ENCODE measurements at regions not wholly inside any gene's neighbourhood (a gene's known extent, or its start where the extent isn't known, plus 50 kb on each side); places are given as distances from the start of the nearest gene placed in this dataset.

DNA sequence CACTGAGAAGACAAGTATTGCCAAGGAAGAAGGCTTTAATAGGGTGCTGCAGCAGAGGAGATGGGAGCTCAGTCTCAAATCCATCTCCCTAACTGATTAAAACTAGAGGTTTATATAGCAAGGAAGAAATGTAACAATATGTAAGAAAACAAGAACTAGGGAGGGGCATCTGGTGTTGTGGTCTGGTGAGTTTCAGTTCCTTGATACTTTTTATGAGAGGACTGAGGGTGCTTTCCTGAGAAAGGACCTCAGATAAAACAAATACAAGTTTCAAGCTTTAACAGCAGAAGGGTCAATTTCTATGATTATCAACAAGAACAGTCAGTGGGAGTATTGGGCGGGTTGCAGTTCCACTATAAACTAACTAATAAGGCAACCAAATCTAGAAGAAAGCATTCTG is 1967.5 kb downstream of the SUCLG1 start:
- no peak overlapping the region for H3K4me3 ChIP-seq (ENCODE audit: low read depth, low read length)
- TF ChIP-seq, protein P1, sequence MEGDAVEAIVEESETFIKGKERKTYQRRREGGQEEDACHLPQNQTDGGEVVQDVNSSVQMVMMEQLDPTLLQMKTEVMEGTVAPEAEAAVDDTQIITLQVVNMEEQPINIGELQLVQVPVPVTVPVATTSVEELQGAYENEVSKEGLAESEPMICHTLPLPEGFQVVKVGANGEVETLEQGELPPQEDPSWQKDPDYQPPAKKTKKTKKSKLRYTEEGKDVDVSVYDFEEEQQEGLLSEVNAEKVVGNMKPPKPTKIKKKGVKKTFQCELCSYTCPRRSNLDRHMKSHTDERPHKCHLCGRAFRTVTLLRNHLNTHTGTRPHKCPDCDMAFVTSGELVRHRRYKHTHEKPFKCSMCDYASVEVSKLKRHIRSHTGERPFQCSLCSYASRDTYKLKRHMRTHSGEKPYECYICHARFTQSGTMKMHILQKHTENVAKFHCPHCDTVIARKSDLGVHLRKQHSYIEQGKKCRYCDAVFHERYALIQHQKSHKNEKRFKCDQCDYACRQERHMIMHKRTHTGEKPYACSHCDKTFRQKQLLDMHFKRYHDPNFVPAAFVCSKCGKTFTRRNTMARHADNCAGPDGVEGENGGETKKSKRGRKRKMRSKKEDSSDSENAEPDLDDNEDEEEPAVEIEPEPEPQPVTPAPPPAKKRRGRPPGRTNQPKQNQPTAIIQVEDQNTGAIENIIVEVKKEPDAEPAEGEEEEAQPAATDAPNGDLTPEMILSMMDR (IDR thresholded peaks at IDR 0.05; ENCODE audit: low read depth, low read length), result no peak

DNA sequence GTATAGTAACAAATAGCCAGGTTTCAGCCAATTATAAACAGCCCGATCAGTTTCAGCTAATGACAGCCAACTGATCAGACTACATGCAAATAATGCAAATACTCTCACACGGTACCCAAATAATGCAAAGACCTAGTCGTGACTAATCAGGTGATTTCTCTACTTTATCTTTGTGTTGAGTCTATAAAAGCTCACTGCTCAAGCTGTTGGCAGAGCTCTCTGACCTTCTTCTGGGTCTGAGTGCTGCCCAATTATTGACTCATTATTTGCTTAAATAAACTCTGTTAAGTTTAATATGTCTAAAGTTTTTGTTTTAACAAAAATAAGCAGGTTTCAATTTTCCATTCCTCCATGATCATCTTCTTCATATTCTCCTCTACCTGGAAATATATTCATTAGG is 1971.7 kb downstream of the SUCLG1 start:
- H3K4me3 ChIP-seq (ENCODE audit: low read depth, low read length), result no peak overlapping the region
- TF ChIP-seq, protein P1 (IDR thresholded peaks at IDR 0.05; ENCODE audit: low read depth, low read length), result no peak

DNA sequence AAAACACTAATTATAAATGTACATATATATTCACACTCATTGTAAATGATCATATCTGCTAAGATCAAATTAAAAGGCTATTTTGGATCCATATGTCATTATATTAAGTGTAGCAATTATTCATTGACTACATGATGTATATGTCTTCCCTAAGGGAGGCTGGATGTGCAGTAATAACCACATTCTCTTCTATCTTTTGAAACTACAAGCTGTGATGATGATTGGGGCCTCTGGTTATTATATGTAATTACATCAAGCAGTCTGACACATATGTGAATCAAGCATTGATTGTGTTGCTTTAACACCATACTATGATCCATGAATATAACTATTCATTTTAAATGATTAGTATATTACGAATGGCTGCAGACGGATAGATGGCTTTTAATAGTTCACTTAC is 1973.4 kb downstream of the SUCLG1 start:
- no peak overlapping the region for H3K4me3 ChIP-seq (ENCODE audit: low read depth, low read length)
- TF ChIP-seq, protein P1 (IDR thresholded peaks at IDR 0.05; ENCODE audit: low read depth, low read length), result no peak

DNA sequence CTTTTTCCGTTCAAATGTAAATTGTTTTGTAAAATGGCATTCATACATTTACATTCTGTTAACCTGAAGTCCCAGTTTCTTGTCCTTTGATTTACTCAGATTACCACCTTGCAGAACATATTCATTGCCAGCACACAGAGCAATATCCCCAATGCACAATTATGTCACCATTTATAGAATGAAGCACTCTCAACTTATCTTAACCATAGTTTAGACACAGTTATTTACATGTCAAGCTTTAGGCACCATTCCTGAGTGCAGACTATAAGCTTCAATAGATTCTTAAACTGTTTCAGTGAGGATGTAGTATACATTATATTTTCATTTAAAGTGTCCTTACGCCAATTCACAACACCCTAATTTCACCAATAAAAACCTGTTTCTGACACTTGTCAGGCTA is 1977.9 kb downstream of the SUCLG1 start:
- TF ChIP-seq, protein P1 (IDR thresholded peaks at IDR 0.05; ENCODE audit: low read depth, low read length), result no peak
- H3K4me3 ChIP-seq (ENCODE audit: low read depth, low read length), result no peak overlapping the region

DNA sequence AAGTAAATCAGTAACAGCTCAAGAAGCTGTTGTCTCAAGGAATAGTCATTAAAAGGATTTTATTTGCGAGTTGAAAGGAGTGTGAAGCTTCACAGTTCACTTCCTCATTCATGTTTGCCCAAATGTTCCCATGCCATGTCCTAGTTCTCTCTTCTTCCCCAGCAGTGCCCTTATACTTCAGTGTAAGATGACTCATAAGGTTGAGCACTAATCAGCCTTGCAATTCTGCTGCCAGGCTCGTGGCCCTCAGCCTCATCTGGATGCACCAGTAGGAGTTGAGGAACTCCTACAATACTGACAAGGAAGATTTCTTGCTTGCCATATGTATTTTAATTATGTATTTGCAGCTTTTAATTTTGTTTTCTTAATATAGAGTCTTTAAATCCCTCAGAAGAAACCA is 1980.4 kb downstream of the SUCLG1 start:
- TF ChIP-seq, protein P1 (IDR thresholded peaks at IDR 0.05; ENCODE audit: low read depth, low read length), result no peak
- H3K4me3 ChIP-seq (ENCODE audit: low read depth, low read length), result no peak overlapping the region

DNA sequence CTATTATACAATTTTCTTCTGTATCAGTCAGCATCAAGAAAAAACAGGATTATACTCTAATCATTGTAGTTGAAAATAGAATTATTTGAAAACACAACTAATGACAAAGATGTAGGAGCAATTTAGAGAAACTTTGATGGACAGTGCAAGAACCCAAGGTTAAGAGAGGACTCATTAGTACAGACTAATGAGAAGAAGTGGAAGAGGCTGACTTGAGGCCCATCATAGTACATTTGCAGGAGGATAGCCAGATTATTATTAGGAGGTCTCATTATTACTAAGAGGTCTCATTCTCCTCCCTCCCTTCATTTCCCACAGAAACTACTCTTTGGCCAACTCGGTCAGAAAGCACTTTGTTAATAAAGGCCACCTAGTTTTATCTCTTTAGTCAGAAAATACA is 1983.0 kb downstream of the SUCLG1 start:
- no peak overlapping the region for H3K4me3 ChIP-seq (ENCODE audit: low read depth, low read length)
- TF ChIP-seq, protein P1 (IDR thresholded peaks at IDR 0.05; ENCODE audit: low read depth, low read length), result no peak

DNA sequence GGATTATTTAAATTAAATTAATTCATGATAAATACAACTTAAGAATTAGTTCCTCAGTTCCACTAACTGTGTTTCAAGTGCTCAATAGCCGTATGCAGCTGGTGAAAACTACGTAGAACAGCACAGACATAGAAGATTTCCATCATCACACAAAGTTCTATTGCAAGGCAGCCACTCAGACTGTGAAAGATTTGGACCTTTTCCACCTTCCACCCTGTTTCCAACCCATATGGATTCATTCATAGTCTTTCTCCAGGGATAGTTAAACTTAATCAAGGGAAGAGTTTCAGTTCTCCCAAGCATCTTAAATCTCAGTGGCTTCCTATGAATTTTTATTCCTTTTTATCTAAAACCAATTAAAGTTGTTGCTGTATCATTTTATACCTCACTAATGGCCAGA is 2030.8 kb downstream of the SUCLG1 start:
- no peak overlapping the region for H3K4me3 ChIP-seq (ENCODE audit: low read depth, low read length)
- TF ChIP-seq, protein P1 (IDR thresholded peaks at IDR 0.05; ENCODE audit: low read depth, low read length), result no peak
